ENCODE measurements at regions not wholly inside any gene's neighbourhood (a gene's known extent, or its start where the extent isn't known, plus 50 kb on each side); places are given as distances from the start of the nearest gene placed in this dataset.

- TF ChIP-seq ESRRG (CRISPR knock-in tag; IDR thresholded peaks at IDR 0.05), result no peak
- TF ChIP-seq ZNF565 (CRISPR knock-in tag; conservative IDR thresholded peaks at IDR 0.05; ENCODE audit: low read depth), result no peak
- no peak for ATAC-seq
Observed at GRCh38 chr10:8787649-8788048, 733.2 kb downstream of the GATA3 start.

DNA sequence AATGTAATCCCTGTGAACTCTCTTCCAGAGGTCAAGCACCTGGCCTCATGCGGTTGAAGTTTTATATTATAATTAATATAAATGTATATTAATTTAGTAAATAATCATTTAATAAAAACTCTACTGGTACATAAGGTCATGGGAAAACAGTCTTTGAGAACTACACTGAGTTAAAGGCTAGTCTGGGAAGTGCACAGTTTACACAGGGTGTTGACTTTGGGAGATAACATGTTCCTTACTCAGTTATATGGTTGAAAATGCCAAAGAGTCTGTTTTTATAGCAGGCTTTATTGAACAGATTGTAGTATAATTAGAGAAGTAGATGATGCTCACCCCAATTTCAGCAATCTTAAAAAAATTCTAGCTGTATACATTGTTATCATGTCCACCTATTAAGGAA lies 735.9 kb downstream of the GATA3 start:
- TF ChIP-seq GLIS3 (CRISPR knock-in tag; IDR thresholded peaks at IDR 0.05) (no peak), ESRRG (CRISPR knock-in tag; IDR thresholded peaks at IDR 0.05) (no peak), TCF4 (CRISPR knock-in tag; IDR thresholded peaks at IDR 0.05; ENCODE audit: borderline replicate concordance) (no peak), BACH2 (CRISPR knock-in tag; IDR thresholded peaks at IDR 0.05; ENCODE audit: borderline replicate concordance) (no peak), POU6F1 (CRISPR knock-in tag; IDR thresholded peaks at IDR 0.05; ENCODE audit: borderline replicate concordance, low read depth) (no peak), PPARA (CRISPR knock-in tag; IDR thresholded peaks at IDR 0.05; ENCODE audit: borderline replicate concordance) (no peak), ZC3H10 (CRISPR knock-in tag; IDR thresholded peaks at IDR 0.05) (no peak), CSRNP3 (CRISPR knock-in tag; IDR thresholded peaks at IDR 0.05) (no peak), TOX (CRISPR knock-in tag; IDR thresholded peaks at IDR 0.05; ENCODE audit: borderline replicate concordance) (no peak)
- no peak for ATAC-seq

GRCh38 chr10:8794860-8795259 lies 740.4 kb downstream of the GATA3 start:
- TF ChIP-seq SNAI2 (CRISPR knock-in tag; IDR thresholded peaks at IDR 0.05) (no peak), TOX (CRISPR knock-in tag; IDR thresholded peaks at IDR 0.05; ENCODE audit: borderline replicate concordance) (no peak), BACH2 (CRISPR knock-in tag; IDR thresholded peaks at IDR 0.05; ENCODE audit: borderline replicate concordance) (no peak), PPARA (CRISPR knock-in tag; IDR thresholded peaks at IDR 0.05; ENCODE audit: borderline replicate concordance) (no peak), ZFP30 (CRISPR knock-in tag; IDR thresholded peaks at IDR 0.05) (no peak), ESRRG (CRISPR knock-in tag; IDR thresholded peaks at IDR 0.05) (no peak), CSDC2 (CRISPR knock-in tag; IDR thresholded peaks at IDR 0.05) (no peak), POU6F1 (CRISPR knock-in tag; IDR thresholded peaks at IDR 0.05; ENCODE audit: borderline replicate concordance, low read depth) (no peak), CREB5 (CRISPR knock-in tag; IDR thresholded peaks at IDR 0.05; ENCODE audit: low read depth) (no peak), ZNF8 (CRISPR knock-in tag; IDR thresholded peaks at IDR 0.05) (no peak), GLIS3 (CRISPR knock-in tag; IDR thresholded peaks at IDR 0.05) (no peak), TSHZ2 (CRISPR knock-in tag; IDR thresholded peaks at IDR 0.05) (no peak), ZC3H10 (CRISPR knock-in tag; IDR thresholded peaks at IDR 0.05) (no peak), RARB (CRISPR knock-in tag; IDR thresholded peaks at IDR 0.05) (no peak), ISL1 (CRISPR knock-in tag; IDR thresholded peaks at IDR 0.05) (no peak), ZFP3 (CRISPR knock-in tag; IDR thresholded peaks at IDR 0.05) (no peak), ZNF70 (CRISPR knock-in tag; IDR thresholded peaks at IDR 0.05) (no peak)
- ATAC-seq, result no peak

DNA sequence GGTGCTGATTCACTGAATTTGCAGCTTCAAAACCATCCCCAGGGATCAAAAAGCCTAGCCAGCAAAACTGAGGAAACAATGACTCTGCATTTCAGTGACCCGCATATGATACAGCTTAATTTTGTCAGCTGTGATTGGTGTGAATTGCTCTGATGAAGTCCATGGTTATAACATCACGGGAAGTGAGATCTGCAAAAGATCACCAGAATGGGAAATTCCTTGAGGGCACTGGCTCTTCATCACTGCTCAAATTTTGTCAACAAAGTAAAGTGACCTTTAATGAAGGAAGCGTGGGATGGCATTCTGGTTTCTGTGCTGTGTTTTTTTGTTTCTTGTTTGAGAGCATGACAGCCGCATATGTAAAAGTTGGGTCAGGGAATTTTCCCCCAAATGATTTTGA lies 745.9 kb downstream of the GATA3 start:
- ATAC-seq, result no peak
- no peak; the same call in 1 of the 2 replicates for TF ChIP-seq BACH2 (CRISPR knock-in tag; IDR thresholded peaks at IDR 0.05; ENCODE audit: borderline replicate concordance)
- TF ChIP-seq ZC3H10 (CRISPR knock-in tag; IDR thresholded peaks at IDR 0.05), result no peak
- TF ChIP-seq ESRRG (CRISPR knock-in tag; IDR thresholded peaks at IDR 0.05), result no peak
- TF ChIP-seq, protein P1, sequence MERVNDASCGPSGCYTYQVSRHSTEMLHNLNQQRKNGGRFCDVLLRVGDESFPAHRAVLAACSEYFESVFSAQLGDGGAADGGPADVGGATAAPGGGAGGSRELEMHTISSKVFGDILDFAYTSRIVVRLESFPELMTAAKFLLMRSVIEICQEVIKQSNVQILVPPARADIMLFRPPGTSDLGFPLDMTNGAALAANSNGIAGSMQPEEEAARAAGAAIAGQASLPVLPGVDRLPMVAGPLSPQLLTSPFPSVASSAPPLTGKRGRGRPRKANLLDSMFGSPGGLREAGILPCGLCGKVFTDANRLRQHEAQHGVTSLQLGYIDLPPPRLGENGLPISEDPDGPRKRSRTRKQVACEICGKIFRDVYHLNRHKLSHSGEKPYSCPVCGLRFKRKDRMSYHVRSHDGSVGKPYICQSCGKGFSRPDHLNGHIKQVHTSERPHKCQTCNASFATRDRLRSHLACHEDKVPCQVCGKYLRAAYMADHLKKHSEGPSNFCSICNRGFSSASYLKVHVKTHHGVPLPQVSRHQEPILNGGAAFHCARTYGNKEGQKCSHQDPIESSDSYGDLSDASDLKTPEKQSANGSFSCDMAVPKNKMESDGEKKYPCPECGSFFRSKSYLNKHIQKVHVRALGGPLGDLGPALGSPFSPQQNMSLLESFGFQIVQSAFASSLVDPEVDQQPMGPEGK (CRISPR knock-in tag; IDR thresholded peaks at IDR 0.05; ENCODE audit: borderline replicate concordance), result no peak
- TF ChIP-seq ZNF565 (CRISPR knock-in tag; conservative IDR thresholded peaks at IDR 0.05; ENCODE audit: low read depth), result no peak
- no peak for TF ChIP-seq SNAI2 (CRISPR knock-in tag; IDR thresholded peaks at IDR 0.05)
- no peak for TF ChIP-seq PPARA (CRISPR knock-in tag; IDR thresholded peaks at IDR 0.05; ENCODE audit: borderline replicate concordance)
- TF ChIP-seq ZFP30 (CRISPR knock-in tag; IDR thresholded peaks at IDR 0.05), result no peak
- TF ChIP-seq POU6F1 (CRISPR knock-in tag; IDR thresholded peaks at IDR 0.05; ENCODE audit: borderline replicate concordance, low read depth), result no peak
- TF ChIP-seq CSDC2 (CRISPR knock-in tag; IDR thresholded peaks at IDR 0.05), result no peak
- TF ChIP-seq CREB5 (CRISPR knock-in tag; IDR thresholded peaks at IDR 0.05; ENCODE audit: low read depth), result no peak
- TF ChIP-seq ZNF8 (CRISPR knock-in tag; IDR thresholded peaks at IDR 0.05), result no peak
